ENCODE measurements at regions not wholly inside any gene's neighbourhood (a gene's known extent, or its start where the extent isn't known, plus 50 kb on each side); places are given as distances from the start of the nearest gene placed in this dataset.

- no peaks in the 10 kb centered on the region for H3K4me1 ChIP-seq (ENCODE audit: insufficient read depth, low read length)
- DNase-seq (ENCODE audit: insufficient read length, low spot score, missing footprints), result no peak
- H3K4me2 ChIP-seq (ENCODE audit: insufficient read depth, low read length), result no peak overlapping the region
- no peaks in the 10 kb centered on the region for H4K20me1 ChIP-seq (ENCODE audit: insufficient read depth, low read length)
- no peak overlapping the region for H3K27ac ChIP-seq (ENCODE audit: low read depth, low read length)
- no peak overlapping the region for H2AFZ ChIP-seq (ENCODE audit: low read length)
- H3K36me3 ChIP-seq (ENCODE audit: insufficient read depth, low read length), result no peaks in the 10 kb centered on the region
- no peaks in the 10 kb centered on the region for H3K79me2 ChIP-seq (ENCODE audit: insufficient read depth, low read length)
- no peaks in the 10 kb centered on the region for H3K9me3 ChIP-seq (ENCODE audit: low read depth, low read length)
- H3K4me3 ChIP-seq (ENCODE audit: insufficient read depth, low read length), result no peak overlapping the region
- no peak for TF ChIP-seq CTCF (IDR thresholded peaks at IDR 0.05; ENCODE audit: extremely low read depth, low read depth, low read length)
- H3K27me3 ChIP-seq (ENCODE audit: insufficient read depth, low read length), result no peaks in the 10 kb centered on the region
Observed at GRCh38 chr7:24197852-24198251, 86.1 kb upstream of the NPY start.

DNA sequence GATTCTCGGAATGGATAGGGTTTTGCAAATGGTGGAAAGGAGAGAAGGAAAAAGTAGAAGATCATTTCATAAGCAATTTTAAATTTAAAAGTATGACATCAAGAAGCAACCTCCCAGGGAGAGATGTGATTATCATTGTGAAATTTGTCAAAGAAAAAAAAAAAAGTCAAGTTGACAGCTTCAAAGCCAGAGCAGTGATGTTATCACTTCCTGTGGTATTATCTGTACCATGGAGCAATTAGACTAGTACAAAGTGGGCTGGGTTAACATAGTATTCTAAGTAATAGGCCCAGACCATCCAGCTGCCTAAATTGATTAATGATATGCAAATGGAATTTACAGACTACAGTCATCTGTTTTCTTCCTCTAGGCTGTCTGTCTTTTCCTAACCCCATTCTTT is 84.0 kb upstream of the NPY start:
- Histone ChIP-seq H3K79me2 (ENCODE audit: insufficient read depth, low read length) (no peaks in the 10 kb centered on the region), H2AFZ (ENCODE audit: low read length) (no peak overlapping the region), H3K9me3 (ENCODE audit: low read depth, low read length) (no peaks in the 10 kb centered on the region), H3K27me3 (ENCODE audit: insufficient read depth, low read length) (no peaks in the 10 kb centered on the region), H3K4me1 (ENCODE audit: insufficient read depth, low read length) (no peaks in the 10 kb centered on the region), H4K20me1 (ENCODE audit: insufficient read depth, low read length) (no peaks in the 10 kb centered on the region), H3K4me3 (ENCODE audit: insufficient read depth, low read length) (no peak overlapping the region), H3K36me3 (ENCODE audit: insufficient read depth, low read length) (no peaks in the 10 kb centered on the region), H3K27ac (ENCODE audit: low read depth, low read length) (no peak overlapping the region), H3K4me2 (ENCODE audit: insufficient read depth, low read length) (no peak overlapping the region)
- DNase-seq (ENCODE audit: insufficient read length, low spot score, missing footprints), result no peak
- TF ChIP-seq CTCF (IDR thresholded peaks at IDR 0.05; ENCODE audit: extremely low read depth, low read depth, low read length), result no peak

- no peak overlapping the region for H3K4me3 ChIP-seq (ENCODE audit: insufficient read depth, low read length)
- H3K79me2 ChIP-seq (ENCODE audit: insufficient read depth, low read length), result no peaks in the 10 kb centered on the region
- H3K4me2 ChIP-seq (ENCODE audit: insufficient read depth, low read length), result no peak overlapping the region
- no peaks in the 10 kb centered on the region for H3K4me1 ChIP-seq (ENCODE audit: insufficient read depth, low read length)
- H2AFZ ChIP-seq (ENCODE audit: low read length), result no peak overlapping the region
- H3K9me3 ChIP-seq (ENCODE audit: low read depth, low read length), result no peaks in the 10 kb centered on the region
- no peaks in the 10 kb centered on the region for H3K36me3 ChIP-seq (ENCODE audit: insufficient read depth, low read length)
- no peak for DNase-seq (ENCODE audit: insufficient read length, low spot score, missing footprints)
- H4K20me1 ChIP-seq (ENCODE audit: insufficient read depth, low read length), result no peaks in the 10 kb centered on the region
- H3K27me3 ChIP-seq (ENCODE audit: insufficient read depth, low read length), result no peaks in the 10 kb centered on the region
- TF ChIP-seq CTCF (IDR thresholded peaks at IDR 0.05; ENCODE audit: extremely low read depth, low read depth, low read length), result no peak
- no peak overlapping the region for H3K27ac ChIP-seq (ENCODE audit: low read depth, low read length)
Observed at GRCh38 chr7:24200407-24200966, 83.5 kb upstream of the NPY start.

- no peak for TF ChIP-seq CTCF (IDR thresholded peaks at IDR 0.05; ENCODE audit: extremely low read depth, low read depth, low read length)
Observed at GRCh38 chr7:24201226-24201625, 82.8 kb upstream of the NPY start.

More at GRCh38 chr7:24201226-24201625, 82.8 kb upstream of the NPY start:
- no peaks in the 10 kb centered on the region for H3K4me1 ChIP-seq (ENCODE audit: insufficient read depth, low read length)
- H3K79me2 ChIP-seq (ENCODE audit: insufficient read depth, low read length), result no peaks in the 10 kb centered on the region
- no peak for DNase-seq (ENCODE audit: insufficient read length, low spot score, missing footprints)
- no peak overlapping the region for H3K27ac ChIP-seq (ENCODE audit: low read depth, low read length)
- no peak overlapping the region for H3K4me3 ChIP-seq (ENCODE audit: insufficient read depth, low read length)
- no peak overlapping the region for H2AFZ ChIP-seq (ENCODE audit: low read length)
- H4K20me1 ChIP-seq (ENCODE audit: insufficient read depth, low read length), result no peaks in the 10 kb centered on the region
- no peak overlapping the region for H3K4me2 ChIP-seq (ENCODE audit: insufficient read depth, low read length)
- H3K27me3 ChIP-seq (ENCODE audit: insufficient read depth, low read length), result no peaks in the 10 kb centered on the region
- H3K9me3 ChIP-seq (ENCODE audit: low read depth, low read length), result no peaks in the 10 kb centered on the region
- H3K36me3 ChIP-seq (ENCODE audit: insufficient read depth, low read length), result no peaks in the 10 kb centered on the region
